ENCODE measurements at regions not wholly inside any gene's neighbourhood (a gene's known extent, or its start where the extent isn't known, plus 50 kb on each side); places are given as distances from the start of the nearest gene placed in this dataset.

DNA sequence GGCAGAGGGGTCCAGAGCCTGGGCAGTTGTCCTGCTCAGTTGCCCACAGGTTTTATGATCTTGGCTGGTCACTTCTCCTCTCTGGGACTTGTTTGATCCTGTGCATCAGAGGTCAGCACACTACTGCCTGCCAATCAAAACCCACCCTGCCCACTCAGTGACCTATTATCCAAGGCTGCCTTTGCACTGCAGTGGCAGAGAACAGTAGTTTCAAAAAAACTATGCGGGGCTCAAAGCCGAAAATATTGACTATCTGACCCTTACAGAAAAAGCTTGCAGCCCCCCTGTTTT lies 218.2 kb downstream of the CYP26B1 start:
- TF ChIP-seq, protein P1, sequence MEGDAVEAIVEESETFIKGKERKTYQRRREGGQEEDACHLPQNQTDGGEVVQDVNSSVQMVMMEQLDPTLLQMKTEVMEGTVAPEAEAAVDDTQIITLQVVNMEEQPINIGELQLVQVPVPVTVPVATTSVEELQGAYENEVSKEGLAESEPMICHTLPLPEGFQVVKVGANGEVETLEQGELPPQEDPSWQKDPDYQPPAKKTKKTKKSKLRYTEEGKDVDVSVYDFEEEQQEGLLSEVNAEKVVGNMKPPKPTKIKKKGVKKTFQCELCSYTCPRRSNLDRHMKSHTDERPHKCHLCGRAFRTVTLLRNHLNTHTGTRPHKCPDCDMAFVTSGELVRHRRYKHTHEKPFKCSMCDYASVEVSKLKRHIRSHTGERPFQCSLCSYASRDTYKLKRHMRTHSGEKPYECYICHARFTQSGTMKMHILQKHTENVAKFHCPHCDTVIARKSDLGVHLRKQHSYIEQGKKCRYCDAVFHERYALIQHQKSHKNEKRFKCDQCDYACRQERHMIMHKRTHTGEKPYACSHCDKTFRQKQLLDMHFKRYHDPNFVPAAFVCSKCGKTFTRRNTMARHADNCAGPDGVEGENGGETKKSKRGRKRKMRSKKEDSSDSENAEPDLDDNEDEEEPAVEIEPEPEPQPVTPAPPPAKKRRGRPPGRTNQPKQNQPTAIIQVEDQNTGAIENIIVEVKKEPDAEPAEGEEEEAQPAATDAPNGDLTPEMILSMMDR (IDR thresholded peaks at IDR 0.05): no peak
- TF ChIP-seq POLR2A (IDR thresholded peaks at IDR 0.05): no peak
